MM.1S (cell line): ENCODE measurements at regions not wholly inside any gene's neighbourhood (a gene's known extent, or its start where the extent isn't known, plus 50 kb on each side); places are given as distances from the start of the nearest gene placed in this dataset.

ENCODE experiments used
- DNase-seq: peaks from one replicate; pipeline ENCODE4 v3.0.0-alpha.2; 2015
- H2AFZ ChIP-seq: fragments of 300-600 bp; sonication (generic); 2 replicates; pipeline ENCODE4 v1.6.0; 2016; ENCODE audit warnings: antibody characterized with exemption, low read length
- H3F3A ChIP-seq: fragments of 300-600 bp; sonication (generic); 2 replicates; pipeline ENCODE4 v1.6.1; 2016; ENCODE audit warnings: mild to moderate bottlenecking, antibody characterized with exemption, low read length, moderate library complexity, mixed read lengths; ENCODE audit not compliant: insufficient read depth
- H3K27ac ChIP-seq: fragments of 300-600 bp; sonication (generic); 2 replicates; pipeline ENCODE4 v1.5.1; 2016; ENCODE audit warnings: mild to moderate bottlenecking, low read length
- H3K27me3 ChIP-seq: fragments of 300-600 bp; sonication (generic); replicated peaks from 2 replicates; pipeline ENCODE4 v1.6.0; 2016; ENCODE audit warnings: low read length; ENCODE audit not compliant: insufficient read depth
- H3K36me3 ChIP-seq: fragments of 300-600 bp; sonication (generic); replicated peaks from 2 replicates; pipeline ENCODE4 v1.6.1; 2016; ENCODE audit warnings: mild to moderate bottlenecking, low read length, mixed read lengths; ENCODE audit not compliant: insufficient read depth
- H3K4me1 ChIP-seq: fragments of 300-600 bp; sonication (generic); 2 replicates; pipeline ENCODE4 v1.6.1; 2016; ENCODE audit warnings: low read length, mixed read lengths
- H3K4me2 ChIP-seq: fragments of 300-600 bp; sonication (generic); 2 replicates; pipeline ENCODE4 v1.6.0; 2016; ENCODE audit warnings: low read depth, low read length
- H3K4me3 ChIP-seq: fragments of 300-600 bp; sonication (generic); 2 replicates; pipeline ENCODE4 v1.5.1; 2016; ENCODE audit warnings: low read length, mixed read lengths
- H3K79me2 ChIP-seq: fragments of 300-600 bp; sonication (generic); 2 replicates; pipeline ENCODE4 v1.6.1; 2016; ENCODE audit warnings: mixed run types, low read length, mixed read lengths
- H3K9ac ChIP-seq: fragments of 300-600 bp; sonication (generic); 2 replicates; pipeline ENCODE4 v1.6.1; 2016; ENCODE audit warnings: low read length, mixed read lengths
- H3K9me2 ChIP-seq: fragments of 300-600 bp; sonication (generic); replicated peaks from 2 replicates; pipeline ENCODE4 v1.6.1; 2016; ENCODE audit warnings: mild to moderate bottlenecking, low read length, mixed read lengths; ENCODE audit not compliant: insufficient read depth
- H3K9me3 ChIP-seq: fragments of 300-600 bp; sonication (generic); replicated peaks from 2 replicates; pipeline ENCODE4 v1.6.1; 2016; ENCODE audit warnings: mild to moderate bottlenecking, low read length, mixed read lengths; ENCODE audit not compliant: insufficient read depth
- H4K20me1 ChIP-seq: fragments of 300-600 bp; sonication (generic); 2 replicates; pipeline ENCODE4 v1.6.1; 2016; ENCODE audit warnings: mild to moderate bottlenecking, low read length, moderate library complexity, mixed read lengths; ENCODE audit not compliant: insufficient read depth
- CTCF ChIP-seq: fragments of 300-600 bp; sonication (generic); IDR thresholded peaks from 2 replicates; pipeline ENCODE4 v1.5.1; 2016; ENCODE audit warnings: antibody characterized with exemption, low read length, mixed read lengths
- EZH2 ChIP-seq: fragments of 300-600 bp; sonication (generic); optimal IDR thresholded peaks from 2 replicates; pipeline ENCODE3; 2017; ENCODE audit warnings: low read depth, mild to moderate bottlenecking, antibody characterized with exemption, low read length, mixed read lengths
- EZH2phosphoT487 ChIP-seq: fragments of 300-600 bp; sonication (generic); IDR thresholded peaks from 2 replicates; pipeline ENCODE4 v1.6.1; 2018; ENCODE audit warnings: antibody characterized with exemption, low read length

GRCh38 chrX:9383655-9384054, 81.2 kb upstream of the TBL1X start:
- Histone ChIP-seq H3K79me2 (no peaks in the 10 kb centered on the region), H3K4me1 (no peaks in the 10 kb centered on the region), H4K20me1 (no peaks in the 10 kb centered on the region), H3F3A (no peaks in the 10 kb centered on the region), H3K27ac (no peak overlapping the region), H3K36me3 (no peaks in the 10 kb centered on the region), H3K9ac (no peak overlapping the region), H3K9me2 (no peaks in the 10 kb centered on the region), H2AFZ (no peak overlapping the region), H3K4me2 (no peak overlapping the region), H3K27me3 (no peaks in the 10 kb centered on the region), H3K9me3 (no peaks in the 10 kb centered on the region), H3K4me3 (no peak overlapping the region)
- TF ChIP-seq EZH2, result no peak
- TF ChIP-seq CTCF, result no peak
- no peak for TF ChIP-seq EZH2phosphoT487
- no peak for DNase-seq

- Histone ChIP-seq H2AFZ (no peak overlapping the region), H3K27ac (no peak overlapping the region), H3K4me2 (no peak overlapping the region), H3K9me3 (no peaks in the 10 kb centered on the region), H3K36me3 (no peaks in the 10 kb centered on the region), H3K27me3 (no peaks in the 10 kb centered on the region), H3K4me1 (no peaks in the 10 kb centered on the region), H3K4me3 (no peak overlapping the region), H3K79me2 (no peaks in the 10 kb centered on the region), H3F3A (no peaks in the 10 kb centered on the region), H3K9ac (no peak overlapping the region), H4K20me1 (no peaks in the 10 kb centered on the region), H3K9me2 (no peaks in the 10 kb centered on the region)
- no peak for TF ChIP-seq CTCF
- no peak for TF ChIP-seq EZH2
- no peak for TF ChIP-seq EZH2phosphoT487
- no peak for DNase-seq
These were observed 76.4 kb upstream of the TBL1X start for GRCh38 chrX:9388450-9388849.

GRCh38 chrX:9390121-9390520, 74.7 kb upstream of the TBL1X start:
- no peak overlapping the region for H3K27ac ChIP-seq
- TF ChIP-seq EZH2phosphoT487 (no peak), EZH2 (no peak), CTCF (no peak)
- no peak for DNase-seq
- H2AFZ ChIP-seq, result no peak overlapping the region
- no peaks in the 10 kb centered on the region for H3K27me3 ChIP-seq
- no peaks in the 10 kb centered on the region for H3K9me2 ChIP-seq
- no peaks in the 10 kb centered on the region for H3K36me3 ChIP-seq
- no peaks in the 10 kb centered on the region for H3K9me3 ChIP-seq
- no peak overlapping the region for H3K4me3 ChIP-seq
- no peaks in the 10 kb centered on the region for H3K4me1 ChIP-seq
- no peaks in the 10 kb centered on the region for H3F3A ChIP-seq
- H4K20me1 ChIP-seq, result no peaks in the 10 kb centered on the region
- no peaks in the 10 kb centered on the region for H3K79me2 ChIP-seq
- no peak overlapping the region for H3K9ac ChIP-seq
- H3K4me2 ChIP-seq, result no peak overlapping the region
